K562 (cell line): ENCODE measurements at regions not wholly inside any gene's neighbourhood (a gene's known extent, or its start where the extent isn't known, plus 50 kb on each side); places are given as distances from the start of the nearest gene placed in this dataset.

Source experiments
- ATAC-seq: fragments of 200-7000 bp; cut with Tn5 transposase; 3 replicates; pipeline ENCODE4 v1.9.1; 2020; ENCODE audit warnings: moderate library complexity
- BruUV-seq: library from RNA; stranded (reverse); fragments of 400-500 nt; replicated peaks from 2 replicates; lab custom pipeline; 2021; lab: Mats Ljungman, UMichigan
- CTCF ChIA-PET: fragments of 300-600 bp; formaldehyde crosslinking; extraction: SDS; loops from one replicate; lab custom pipeline; 2021; ENCODE audit warnings: low intra/inter-chr PET ratio; lab: Yijun Ruan, JAX
- POLR2A ChIA-PET: fragments of 300-600, 350-650 bp; sonication (Branson Sonifier 250); formaldehyde crosslinking; extraction: SDS; loops from one replicate; lab custom pipeline; 2021; ENCODE audit warnings: antibody characterized with exemption, inconsistent platforms; lab: Yijun Ruan, JAX
- DNase-seq, 4 experiments: peaks; one replicate each; pipeline versions ENCODE4 v3.0.0 to v3.0.0-alpha.2; 2011 to 2018; ENCODE audit warnings: low spot score in 3 of 4, mixed read lengths in 3 of 4; ENCODE audit errors: extremely low read depth in 1 of 4
- FAIRE-seq: peaks from 2 replicates; lab custom pipeline; 2011; peaks lifted over from hg19 to GRCh38; lab: Jason Lieb, UNC
- H2AFZ ChIP-seq: 2 replicates; pipeline ENCODE4 v1.6.0; 2011; ENCODE audit warnings: low read depth, low read length, control low read depth, inconsistent platforms
- H3K27ac ChIP-seq: fragments of 200-600 bp; 3 replicates; pipeline ENCODE4 v1.8.0; 2011; ENCODE audit warnings: low read depth, mild to moderate bottlenecking, control low read depth, inconsistent platforms, low read length, moderate library complexity, mixed read lengths; ENCODE audit errors: extremely low read depth
- H3K27me3 ChIP-seq, 2 experiments: fragments of 300-600 bp in 1 of 2; 2 replicates in 1 of 2; 3 replicates in 1 of 2; pipeline versions ENCODE4 v1.6.0 to v1.8.0; 2011; ENCODE audit warnings: inconsistent platforms in 2 of 2, low read length in 2 of 2, mild to moderate bottlenecking in 1 of 2, mixed read lengths in 1 of 2, moderate library complexity in 1 of 2; ENCODE audit not compliant: control insufficient read depth in 2 of 2, insufficient read depth in 2 of 2
- H3K36me3 ChIP-seq: fragments of 300-600 bp; 3 replicates; pipeline ENCODE4 v1.8.0; 2011; ENCODE audit warnings: mild to moderate bottlenecking, low read length, inconsistent platforms; ENCODE audit not compliant: control insufficient read depth, insufficient read depth
- H3K4me1 ChIP-seq, 2 experiments: fragments of 200-600 bp in 1 of 2; replicated peaks in 1 of 2; 2 replicates in 1 of 2; 3 replicates in 1 of 2; pipeline versions ENCODE4 v1.5.1 to v1.8.0; 2011; ENCODE audit warnings: inconsistent platforms in 2 of 2, low read length in 2 of 2, mild to moderate bottlenecking in 1 of 2, mixed read lengths in 1 of 2, moderate library complexity in 1 of 2; ENCODE audit not compliant: control insufficient read depth in 2 of 2, insufficient read depth in 2 of 2
- H3K4me2 ChIP-seq: 2 replicates; pipeline ENCODE4 v1.6.1; 2011; ENCODE audit warnings: low read length, control low read depth, inconsistent platforms, mixed read lengths; ENCODE audit not compliant: insufficient read depth
- H3K4me3 ChIP-seq: fragments of 200-600 bp; sonication (generic), shearing (Covaris generic); 2 replicates; pipeline ENCODE4 v1.5.1; 2016; ENCODE audit warnings: control low read depth, inconsistent platforms
- H3K79me2 ChIP-seq: fragments of 200-600 bp; 3 replicates; pipeline ENCODE4 v1.8.0; 2011; ENCODE audit warnings: low read length, inconsistent platforms; ENCODE audit not compliant: control insufficient read depth, insufficient read depth
- H3K9ac ChIP-seq, 2 experiments: 2 replicates each; pipeline versions ENCODE4 v1.6.0 to v1.6.1; 2011; ENCODE audit warnings: low read depth in 2 of 2, low read length in 2 of 2, control low read depth in 1 of 2, inconsistent platforms in 1 of 2, mild to moderate bottlenecking in 1 of 2, mixed read lengths in 1 of 2; ENCODE audit not compliant: insufficient read depth in 1 of 2
- H3K9me1 ChIP-seq: one replicate; pipeline ENCODE4 v1.6.0; 2011; ENCODE audit warnings: inconsistent platforms, mild to moderate bottlenecking, low read length, moderate library complexity; ENCODE audit not compliant: control insufficient read depth, insufficient read depth
- H3K9me3 ChIP-seq: replicated peaks from 2 replicates; pipeline ENCODE4 v1.5.1; 2011; ENCODE audit warnings: low read depth, low read length, inconsistent platforms; ENCODE audit not compliant: control insufficient read depth, insufficient read depth
- H4K20me1 ChIP-seq: replicated peaks from 2 replicates; pipeline ENCODE4 v1.6.1; 2011; ENCODE audit warnings: low read length, inconsistent platforms, mixed read lengths; ENCODE audit not compliant: control insufficient read depth, insufficient read depth
- CREB3L1 ChIP-seq: fragments of 450-650 bp; IDR thresholded peaks from 2 replicates; pipeline ENCODE4 v1.6.1; 2014; ENCODE audit warnings: low read depth, mild to moderate bottlenecking, moderate library complexity, borderline replicate concordance
- ERF ChIP-seq: fragments of 450-650 bp; formaldehyde crosslinking; IDR thresholded peaks from 2 replicates; pipeline ENCODE4 v1.4.0; 2020; ENCODE audit warnings: mild to moderate bottlenecking, mixed read lengths
- KLF13 ChIP-seq: fragments of 450-650 bp; IDR thresholded peaks from 2 replicates; pipeline ENCODE4 v1.6.1; 2016; ENCODE audit warnings: missing genetic modification characterization, low read depth, mild to moderate bottlenecking, missing compliant biosample characterization, moderate library complexity, borderline replicate concordance
- MEF2A ChIP-seq: IDR thresholded peaks from 2 replicates; pipeline ENCODE4 v1.6.1; 2011; ENCODE audit warnings: low read depth, mild to moderate bottlenecking, low read length, moderate library complexity; ENCODE audit not compliant: control insufficient read depth
- NFE2L1 ChIP-seq: fragments of 450-650 bp; IDR thresholded peaks from 2 replicates; pipeline ENCODE4 v1.6.1; 2016; ENCODE audit warnings: missing genetic modification characterization, low read depth, mild to moderate bottlenecking, missing compliant biosample characterization, moderate library complexity, borderline replicate concordance
- NFIC ChIP-seq: fragments of 450-650 bp; IDR thresholded peaks from 2 replicates; pipeline ENCODE4 v1.6.1; 2017; ENCODE audit warnings: mild to moderate bottlenecking, inconsistent platforms
- TCF7L2 ChIP-seq: fragments of 150-350 bp; IDR thresholded peaks from 2 replicates; pipeline ENCODE4 v1.6.1; 2016; ENCODE audit warnings: low read depth, mild to moderate bottlenecking, low read length, moderate library complexity
- WGBS: fragments of 100-300 bp; shearing (Covaris generic); methylation state at CpG from one replicate; pipeline ENCODE4 v1.1.6; 2016; ENCODE audit warnings: low coverage, mixed read lengths; ENCODE audit not compliant: insufficient coverage; ENCODE audit errors: missing lambda C conversion rate; 5-methylcytosine and 5-hydroxymethylcytosine counted together
- in situ Hi-C: fragments of 300-500 bp; cut with MboI; formaldehyde crosslinking; loops from 4 replicates; pipeline ENCODE4 v1.15.0; 2018; ENCODE audit warnings: inconsistent platforms, mixed read lengths
- intact Hi-C: fragments of 100-400 bp; cut with micrococcal nuclease; formaldehyde crosslinking; loops from 2 replicates; pipeline ENCODE4 v1.14.2; 2022

GRCh38 chr19:29410601-29411000 is 115.2 kb upstream of the VSTM2B start (continued):
- TF ChIP-seq KLF13 (tag) (no peak), MEF2A (no peak), NFIC (no peak), CREB3L1 (no peak), NFE2L1 (tag) (no peak), ERF (CRISPR knock-in tag) (no peak)

- Histone ChIP-seq H3K4me2 (no peak overlapping the region), H3K79me2 (no peaks in the 10 kb centered on the region), H3K9me1 (no peaks in the 10 kb centered on the region), H2AFZ (no peak overlapping the region), H3K27me3 (peaks cover 0 to 28% of the 10 kb centered on the region in 2 experiments; a peak in 2 of 5 replicates), H3K36me3 (no peaks in the 10 kb centered on the region), H3K4me3 (no peak overlapping the region), H3K9ac (no peak overlapping the region), H3K4me1 (no peaks in the 10 kb centered on the region), H3K27ac (no peak overlapping the region), H4K20me1 (peaks cover 4% of the 10 kb centered on the region; the same call in 1 of the 2 replicates), H3K9me3 (no peaks in the 10 kb centered on the region)
- POLR2A ChIA-PET: interaction anchor here (0.6 to 1.0 kb wide), 2 partner anchors 19 to 27 kb away, joined by 4 read pairs; no protein-coding TSS in a partner anchor
- DNase-seq (no peak), FAIRE-seq (no peak), ATAC-seq (no peak)
- no peak for TF ChIP-seq TCF7L2
- WGBS: 3% methylated on average over 17 of the region's 17 CpGs
- CTCF ChIA-PET: no interaction called here
- intact Hi-C loops (no loop called here), in situ Hi-C loops (no loop called here)
- BruUV-seq: no TSS peak
These were observed 114.6 kb upstream of the VSTM2B start for GRCh38 chr19:29411113-29411581.
